Activated CD8-positive, alpha-beta T cell treated with anti-CD3 and anti-CD28 coated beads, Interleukin-2, amount 10 ng/mL, durations not matched to agents 7 days and 5 days (primary cell): ENCODE measurements at regions not wholly inside any gene's neighbourhood (a gene's known extent, or its start where the extent isn't known, plus 50 kb on each side); places are given as distances from the start of the nearest gene placed in this dataset.

Source experiments
- ATAC-seq: fragments of 150-1000 bp; cut with Tn5 transposase; one replicate; pipeline ENCODE4 v1.10.0; 2021; ENCODE audit warnings: moderate library complexity
- CTCF ChIA-PET: fragments of 350-600 bp; sonication (Branson Sonifier 250); formaldehyde crosslinking; loops from one replicate; lab custom pipeline; 2021; ENCODE audit warnings: antibody characterized with exemption; lab: Charles Lee
- POLR2A ChIA-PET: fragments of 350-600 bp; sonication (Branson Sonifier 250); formaldehyde crosslinking; loops from one replicate; lab custom pipeline; 2021; ENCODE audit warnings: antibody characterized with exemption; lab: Charles Lee
- DNase-seq: peaks from one replicate; pipeline ENCODE4 v3.0.0-alpha.2; 2020
- H3K27ac Mint-ChIP-seq: one replicate; pipeline ENCODE4 v1.8.0; 2021; ENCODE audit warnings: mild to moderate bottlenecking, mixed read lengths
- H3K27me3 Mint-ChIP-seq: one replicate; pipeline ENCODE4 v1.8.0; 2021; ENCODE audit warnings: low read depth, mixed read lengths
- H3K36me3 Mint-ChIP-seq: one replicate; pipeline ENCODE4 v1.8.0; 2021; ENCODE audit warnings: low read depth, mixed read lengths
- H3K4me1 Mint-ChIP-seq: one replicate; pipeline ENCODE4 v1.8.0; 2021; ENCODE audit warnings: low read depth, mixed read lengths
- H3K4me3 Mint-ChIP-seq: one replicate; pipeline ENCODE4 v1.8.0; 2021; ENCODE audit warnings: mild to moderate bottlenecking, mixed read lengths
- H3K9me3 Mint-ChIP-seq: one replicate; pipeline ENCODE4 v1.8.0; 2022; ENCODE audit warnings: mixed read lengths; ENCODE audit not compliant: insufficient read depth

DNA sequence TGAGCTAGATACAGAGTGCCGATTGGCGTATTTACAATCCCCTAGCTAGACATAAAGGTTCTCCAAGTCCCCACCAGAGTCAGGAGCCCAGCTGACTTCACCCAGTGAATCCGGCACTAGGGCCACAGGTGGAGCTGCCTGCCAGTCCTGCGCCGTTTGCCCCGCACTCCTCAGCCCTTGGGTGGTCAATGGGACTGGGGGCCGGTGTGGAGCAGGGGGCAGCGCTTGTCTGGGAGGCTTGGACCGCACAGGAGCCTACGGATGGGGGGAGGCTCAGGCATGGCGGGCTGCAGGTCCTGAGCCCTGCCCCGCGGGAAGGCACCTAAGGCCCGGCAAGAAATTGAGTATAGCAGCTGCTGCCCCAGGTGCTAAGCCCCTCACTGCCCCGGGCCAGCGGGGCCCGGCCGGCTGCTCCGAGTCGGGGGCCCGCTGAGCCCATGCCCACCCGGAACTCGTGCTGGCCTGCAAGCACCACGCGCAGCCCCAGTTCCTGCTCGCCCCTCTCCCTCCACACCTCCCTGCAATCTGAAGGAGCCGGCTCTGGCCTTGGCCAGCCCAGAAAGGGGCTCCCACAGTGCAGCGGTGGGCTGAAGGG, 1113.8 kb upstream of the LRRTM3 start:
- ChIA-PET POLR2A (no interaction called here), CTCF (no interaction called here)
- H3K27me3 Mint-ChIP-seq: no peaks in the 10 kb centered on the region
- H3K9me3 Mint-ChIP-seq: no peaks in the 10 kb centered on the region
- H3K4me1 Mint-ChIP-seq: no peaks in the 10 kb centered on the region
- H3K36me3 Mint-ChIP-seq: no peaks in the 10 kb centered on the region
- no peak for ATAC-seq
- DNase-seq: no peak
- H3K4me3 Mint-ChIP-seq: no peak overlapping the region
- H3K27ac Mint-ChIP-seq: no peak overlapping the region

DNA sequence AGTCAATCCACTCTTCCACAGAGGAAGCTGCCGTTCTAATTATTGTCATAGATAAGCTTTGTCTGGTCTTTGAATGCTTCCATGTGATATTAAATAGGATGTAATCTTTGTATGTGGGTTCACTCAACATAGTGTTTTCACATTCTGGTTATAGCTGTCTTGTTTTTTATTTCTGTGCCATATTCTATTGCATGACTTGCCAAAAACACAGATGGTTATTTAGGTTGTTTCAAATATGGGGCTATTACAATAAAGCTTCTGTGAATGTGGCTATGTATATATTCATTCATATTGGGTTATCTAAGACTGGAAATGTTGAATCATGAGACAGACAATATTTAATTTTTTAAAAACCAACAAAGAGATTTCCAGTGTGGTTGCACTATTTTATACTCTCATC, 1109.3 kb upstream of the LRRTM3 start:
- H3K27me3 Mint-ChIP-seq: no peaks in the 10 kb centered on the region
- DNase-seq (no peak), ATAC-seq (no peak)
- CTCF ChIA-PET: no interaction called here
- H3K36me3 Mint-ChIP-seq: no peaks in the 10 kb centered on the region
- H3K4me1 Mint-ChIP-seq: no peaks in the 10 kb centered on the region
- H3K27ac Mint-ChIP-seq: no peak overlapping the region
- H3K4me3 Mint-ChIP-seq: no peak overlapping the region
- POLR2A ChIA-PET: no interaction called here
- H3K9me3 Mint-ChIP-seq: peaks cover 4% of the 10 kb centered on the region

DNA sequence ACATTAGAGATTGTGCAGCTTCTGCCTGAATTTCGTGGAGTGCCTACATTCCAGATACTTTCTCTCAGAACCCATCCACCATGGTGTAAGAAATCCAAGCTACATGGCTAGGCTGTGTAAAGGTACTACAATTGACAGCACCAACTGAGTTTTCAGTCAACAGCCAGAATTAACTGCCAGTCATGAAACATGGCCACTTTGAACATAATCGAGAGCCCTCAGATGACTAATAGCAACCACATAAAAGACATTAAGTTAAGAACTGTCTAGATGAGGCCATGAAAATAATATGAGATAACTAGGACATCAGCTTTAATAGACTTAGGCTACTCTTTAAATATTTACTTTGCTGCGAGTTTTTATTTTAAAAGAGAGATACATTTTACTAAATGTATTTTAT, 1106.8 kb upstream of the LRRTM3 start:
- Mint-ChIP-seq H3K4me3 (no peak overlapping the region), H3K36me3 (no peaks in the 10 kb centered on the region), H3K9me3 (peaks cover 8% of the 10 kb centered on the region), H3K4me1 (no peaks in the 10 kb centered on the region), H3K27me3 (no peaks in the 10 kb centered on the region), H3K27ac (no peak overlapping the region)
- ChIA-PET CTCF (no interaction called here), POLR2A (interaction anchor here (0.6 kb wide), 1 partner anchor 321 kb away, joined by 5 read pairs; no protein-coding TSS in a partner anchor)
- no peak for DNase-seq
- ATAC-seq: no peak

DNA sequence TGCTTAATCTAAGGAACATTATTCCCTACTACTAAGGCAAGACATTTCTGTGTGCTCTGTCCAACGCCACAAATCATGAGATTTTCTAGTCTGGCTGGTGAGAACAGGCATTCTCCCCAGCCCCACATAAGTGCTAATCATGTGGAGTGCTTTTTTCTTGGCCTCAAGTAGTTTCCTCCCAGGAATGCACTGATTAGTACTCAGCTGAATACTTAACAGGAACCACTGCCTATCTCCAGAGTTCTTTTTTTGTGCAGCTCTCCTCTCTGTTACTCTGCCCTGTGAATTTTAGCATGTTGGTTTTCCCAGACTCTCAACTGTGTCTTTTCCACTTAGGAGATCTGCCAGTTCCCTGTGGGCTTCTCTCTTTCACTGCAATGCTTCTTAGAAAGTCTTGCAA, 1098.5 kb upstream of the LRRTM3 start:
- peaks cover 3% of the 10 kb centered on the region for H3K9me3 Mint-ChIP-seq
- H3K4me3 Mint-ChIP-seq: no peak overlapping the region
- H3K27me3 Mint-ChIP-seq: no peaks in the 10 kb centered on the region
- no peak overlapping the region for H3K27ac Mint-ChIP-seq
- POLR2A ChIA-PET: no interaction called here
- ATAC-seq (no peak), DNase-seq (no peak)
- no peaks in the 10 kb centered on the region for H3K4me1 Mint-ChIP-seq
- H3K36me3 Mint-ChIP-seq: no peaks in the 10 kb centered on the region
- CTCF ChIA-PET: no interaction called here

DNA sequence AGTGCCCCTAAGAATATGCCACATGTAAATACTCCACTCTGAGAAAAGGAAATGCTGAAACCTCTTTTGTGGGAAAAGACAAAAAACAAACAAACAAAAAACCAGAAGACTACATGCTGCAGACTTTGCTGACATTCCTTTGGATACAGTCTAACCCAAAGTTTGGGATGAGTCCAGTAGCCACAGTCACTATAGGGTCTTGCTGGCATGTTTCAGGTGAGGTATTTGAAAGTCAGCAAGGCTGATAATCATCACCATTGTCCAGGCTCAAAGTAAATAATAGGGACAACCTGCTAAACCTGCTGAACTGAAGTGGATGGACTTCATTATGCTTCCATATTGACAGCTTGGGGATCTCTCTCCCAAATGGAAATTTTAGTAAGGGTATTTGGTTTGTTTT, 1087.0 kb upstream of the LRRTM3 start:
- Mint-ChIP-seq H3K4me1 (no peaks in the 10 kb centered on the region), H3K36me3 (no peaks in the 10 kb centered on the region), H3K27me3 (no peaks in the 10 kb centered on the region), H3K9me3 (peaks cover 3% of the 10 kb centered on the region), H3K27ac (no peak overlapping the region), H3K4me3 (no peak overlapping the region)
- ChIA-PET CTCF (no interaction called here), POLR2A (no interaction called here)
- no peak for DNase-seq
- no peak for ATAC-seq

DNA sequence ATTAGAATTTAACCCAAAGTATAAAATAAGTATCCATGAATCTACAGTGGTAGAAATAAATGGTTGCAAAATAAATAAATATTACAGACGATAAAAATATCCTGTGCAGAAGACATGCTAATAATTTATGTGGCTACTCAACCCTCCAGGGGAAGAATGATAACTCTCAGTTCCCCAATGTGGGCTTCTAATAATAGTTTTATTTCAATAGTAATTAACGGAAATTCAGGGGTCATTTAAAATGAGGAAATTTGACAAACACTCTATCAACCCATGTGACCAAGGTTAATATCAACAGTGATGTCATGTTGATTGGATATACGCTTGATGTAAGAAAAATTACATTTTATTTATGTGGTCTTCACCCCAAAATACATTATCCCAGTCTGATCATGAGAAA, 1082.6 kb upstream of the LRRTM3 start:
- Mint-ChIP-seq H3K9me3 (peaks cover 3% of the 10 kb centered on the region), H3K27me3 (no peaks in the 10 kb centered on the region), H3K27ac (no peak overlapping the region), H3K4me1 (no peaks in the 10 kb centered on the region), H3K36me3 (no peaks in the 10 kb centered on the region), H3K4me3 (no peak overlapping the region)
- CTCF ChIA-PET: no interaction called here
- POLR2A ChIA-PET: no interaction called here
- no peak for DNase-seq
- no peak for ATAC-seq

DNA sequence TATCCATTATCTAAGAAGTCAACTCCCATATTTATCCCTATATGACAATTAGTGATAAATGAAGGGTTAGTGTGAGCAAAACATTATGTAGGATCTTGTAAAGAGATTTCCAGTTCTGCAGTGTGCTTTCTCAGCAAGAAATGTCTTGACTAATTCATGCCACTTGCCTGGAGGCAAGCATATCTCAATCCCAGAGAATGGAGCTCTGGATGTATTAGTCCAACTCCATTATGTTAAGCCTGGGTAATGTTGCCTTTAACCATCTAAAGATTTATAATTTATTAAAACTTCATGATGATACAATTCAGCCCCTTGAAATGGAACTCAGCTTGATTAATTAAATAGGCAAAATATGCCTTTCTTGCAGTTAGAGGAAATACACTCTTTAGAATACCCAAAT, 1079.9 kb upstream of the LRRTM3 start:
- Mint-ChIP-seq H3K36me3 (no peaks in the 10 kb centered on the region), H3K27me3 (no peaks in the 10 kb centered on the region), H3K4me3 (no peak overlapping the region), H3K9me3 (peaks cover 11% of the 10 kb centered on the region), H3K4me1 (no peaks in the 10 kb centered on the region), H3K27ac (no peak overlapping the region)
- no peak for DNase-seq
- no peak for ATAC-seq
- CTCF ChIA-PET: no interaction called here
- POLR2A ChIA-PET: no interaction called here

DNA sequence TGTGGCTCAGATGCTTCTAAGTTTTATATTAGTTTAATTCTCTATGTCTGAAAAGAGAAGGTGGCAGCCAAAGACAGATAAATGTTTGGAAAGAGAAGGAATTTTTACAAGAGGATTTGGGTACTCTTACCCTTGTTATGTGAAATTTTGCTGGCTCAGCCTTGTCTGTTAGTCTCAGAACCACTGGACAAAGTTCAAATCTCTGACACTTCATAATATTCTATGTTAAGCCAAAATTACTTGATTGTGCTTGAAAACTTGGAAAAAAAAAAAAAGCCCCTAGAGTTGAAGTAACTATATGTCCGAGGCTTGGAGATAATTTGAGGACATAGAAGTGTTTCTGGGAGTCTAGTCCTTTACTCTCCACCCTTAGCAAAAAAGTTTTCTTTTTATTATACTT, 1079.3 kb upstream of the LRRTM3 start:
- H3K36me3 Mint-ChIP-seq: no peaks in the 10 kb centered on the region
- ATAC-seq (no peak), DNase-seq (no peak)
- H3K27ac Mint-ChIP-seq: no peak overlapping the region
- no peaks in the 10 kb centered on the region for H3K4me1 Mint-ChIP-seq
- POLR2A ChIA-PET: no interaction called here
- CTCF ChIA-PET: no interaction called here
- no peaks in the 10 kb centered on the region for H3K27me3 Mint-ChIP-seq
- peaks cover 11% of the 10 kb centered on the region for H3K9me3 Mint-ChIP-seq
- H3K4me3 Mint-ChIP-seq: no peak overlapping the region

DNA sequence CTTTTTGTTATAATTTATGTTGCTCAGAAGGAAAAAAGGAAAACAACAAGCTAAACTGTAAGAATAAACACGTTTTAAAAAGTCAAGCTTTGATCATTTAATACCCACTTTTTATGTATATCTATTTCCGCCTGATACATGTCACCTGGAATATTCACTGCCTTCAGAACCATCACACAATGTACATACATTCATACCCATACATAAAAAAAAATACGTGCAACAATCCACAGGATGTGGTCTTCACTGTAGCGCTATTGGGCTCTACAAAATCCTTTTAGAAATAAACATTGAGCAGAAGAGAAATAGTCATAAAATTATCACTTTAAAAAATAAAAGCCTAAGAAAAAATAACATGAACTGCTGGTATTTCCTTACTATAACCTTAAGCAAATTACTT, 1078.9 kb upstream of the LRRTM3 start:
- Mint-ChIP-seq H3K36me3 (no peaks in the 10 kb centered on the region), H3K9me3 (peaks cover 11% of the 10 kb centered on the region), H3K4me1 (no peaks in the 10 kb centered on the region), H3K27me3 (no peaks in the 10 kb centered on the region), H3K4me3 (no peak overlapping the region), H3K27ac (no peak overlapping the region)
- CTCF ChIA-PET: no interaction called here
- POLR2A ChIA-PET: no interaction called here
- no peak for ATAC-seq
- no peak for DNase-seq

DNA sequence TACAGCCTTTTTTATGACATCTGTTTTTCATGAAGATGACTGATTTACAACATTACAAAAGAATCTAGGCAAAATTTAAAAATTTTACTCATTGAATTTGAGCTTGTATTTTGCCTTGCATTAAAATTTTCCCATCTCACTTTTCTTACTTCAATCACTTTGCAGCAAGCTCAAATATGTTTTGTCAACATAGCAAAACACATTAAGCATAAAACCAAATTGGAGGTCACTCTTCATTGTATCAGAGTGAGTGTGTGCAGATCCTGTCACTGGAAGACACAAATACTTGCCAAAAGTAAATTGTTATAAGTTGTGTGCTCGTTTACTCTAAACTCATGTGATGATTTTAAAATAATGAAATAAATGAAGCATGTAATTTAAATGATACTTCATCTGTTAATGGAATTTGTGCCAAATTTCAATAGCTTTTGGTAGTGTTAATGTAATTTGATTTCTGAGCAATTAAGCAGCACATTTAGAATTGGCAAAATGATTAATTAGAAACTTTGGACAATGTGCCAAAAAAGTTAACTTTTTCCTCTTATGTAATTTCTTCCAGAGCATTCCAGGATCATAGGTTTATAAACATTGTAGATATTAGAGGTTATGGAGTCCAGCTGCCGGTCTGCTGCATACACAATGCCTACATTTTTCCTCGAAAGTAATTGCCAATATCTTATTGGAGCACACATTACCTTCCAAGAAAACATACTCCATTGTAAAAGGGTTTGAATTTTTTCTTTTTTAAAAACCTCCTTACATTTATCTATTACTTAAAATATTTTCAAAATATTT, 1078.2 kb upstream of the LRRTM3 start:
- no peaks in the 10 kb centered on the region for H3K36me3 Mint-ChIP-seq
- POLR2A ChIA-PET: no interaction called here
- peaks cover 11% of the 10 kb centered on the region for H3K9me3 Mint-ChIP-seq
- H3K4me1 Mint-ChIP-seq: no peaks in the 10 kb centered on the region
- ATAC-seq: no peak
- CTCF ChIA-PET: no interaction called here
- H3K4me3 Mint-ChIP-seq: no peak overlapping the region
- no peak overlapping the region for H3K27ac Mint-ChIP-seq
- H3K27me3 Mint-ChIP-seq: no peaks in the 10 kb centered on the region
- no peak for DNase-seq

DNA sequence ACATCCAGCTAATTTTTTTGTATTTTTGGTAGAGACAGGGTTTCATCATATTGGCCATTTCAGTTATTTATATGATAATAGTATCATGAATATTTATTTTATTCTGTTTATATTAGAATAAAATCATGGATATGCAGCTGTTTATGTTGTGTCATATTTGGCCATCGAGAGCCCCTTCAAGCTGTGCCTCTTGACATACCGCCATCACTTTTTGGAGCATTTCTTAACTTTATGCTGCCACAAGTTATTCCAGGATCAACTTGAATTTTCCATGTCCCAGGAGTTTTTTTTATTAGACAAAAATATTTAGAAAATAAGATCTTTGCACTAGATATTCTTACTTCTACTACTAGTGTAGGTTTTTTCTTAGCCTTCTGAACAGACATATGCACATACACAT, 1067.0 kb upstream of the LRRTM3 start:
- Mint-ChIP-seq H3K36me3 (no peaks in the 10 kb centered on the region), H3K27me3 (no peaks in the 10 kb centered on the region)
- POLR2A ChIA-PET: no interaction called here

DNA sequence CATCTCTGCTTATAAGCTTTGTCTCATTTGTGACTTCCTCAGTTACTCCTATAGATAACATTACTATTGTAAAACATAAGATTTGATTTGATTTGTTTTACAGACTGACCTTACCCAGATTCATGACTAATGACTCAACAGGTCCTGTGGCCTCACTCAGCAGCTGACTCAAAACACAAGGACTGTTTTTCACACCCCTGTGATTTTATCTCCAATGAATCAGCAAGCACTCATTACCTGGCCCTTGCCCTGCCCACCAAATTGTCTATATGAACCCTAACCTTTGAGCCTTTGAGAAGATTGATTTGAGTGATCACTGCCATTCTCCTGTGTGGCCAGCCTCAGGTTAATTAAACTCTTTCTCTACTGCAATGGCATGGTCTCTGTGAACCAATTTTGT, 1064.6 kb upstream of the LRRTM3 start:
- DNase-seq (no peak), ATAC-seq (no peak)
- Mint-ChIP-seq H3K4me3 (no peak overlapping the region), H3K36me3 (no peaks in the 10 kb centered on the region), H3K4me1 (no peaks in the 10 kb centered on the region), H3K9me3 (peaks cover 3% of the 10 kb centered on the region), H3K27ac (no peak overlapping the region), H3K27me3 (no peaks in the 10 kb centered on the region)
- ChIA-PET CTCF (no interaction called here), POLR2A (no interaction called here)

More for the DNA sequence above, 1067.0 kb upstream of the LRRTM3 start:
- ATAC-seq: no peak
- Mint-ChIP-seq H3K4me3 (no peak overlapping the region), H3K27ac (no peak overlapping the region), H3K4me1 (no peaks in the 10 kb centered on the region), H3K9me3 (peaks cover 3% of the 10 kb centered on the region)
- CTCF ChIA-PET: no interaction called here
- no peak for DNase-seq
